Hepatocyte (in vitro differentiated cells): ENCODE measurements at regions not wholly inside any gene's neighbourhood (a gene's known extent, or its start where the extent isn't known, plus 50 kb on each side); places are given as distances from the start of the nearest gene placed in this dataset.
"Not testable (repeated sequence)": the region's sequence is repeated elsewhere in the genome, so short reads cannot be mapped to it uniquely, and the experiment has no call there.

Experiments used
- DNase-seq: peaks from one replicate; pipeline ENCODE4 v3.0.0-alpha.2; 2016; ENCODE audit warnings: low spot score
- H2AFZ ChIP-seq: fragments of 200-600 bp; sonication (generic); 2 replicates; pipeline ENCODE4 v1.6.0; 2016; ENCODE audit warnings: antibody characterized with exemption, mild to moderate bottlenecking
- H3K27ac ChIP-seq: fragments of 200-600 bp; sonication (generic); 2 replicates; pipeline ENCODE4 v1.5.1; 2016; ENCODE audit warnings: mild to moderate bottlenecking
- H3K27me3 ChIP-seq: fragments of 200-600 bp; sonication (generic); 2 replicates; pipeline ENCODE4 v1.6.1; 2016
- H3K36me3 ChIP-seq: fragments of 200-600 bp; sonication (generic); replicated peaks from 2 replicates; pipeline ENCODE4 v1.5.1; 2016; ENCODE audit warnings: low read depth; ENCODE audit not compliant: insufficient read depth
- H3K4me1 ChIP-seq: fragments of 200-600 bp; sonication (generic); 2 replicates; pipeline ENCODE4 v1.5.1; 2016; ENCODE audit warnings: mild to moderate bottlenecking, moderate library complexity; ENCODE audit not compliant: insufficient read depth
- H3K4me2 ChIP-seq: fragments of 200-600 bp; sonication (generic); 2 replicates; pipeline ENCODE4 v1.6.0; 2016
- H3K4me3 ChIP-seq: fragments of 200-600 bp; sonication (generic); 2 replicates; pipeline ENCODE4 v1.5.1; 2016; ENCODE audit warnings: mild to moderate bottlenecking
- H3K79me2 ChIP-seq: fragments of 200-600 bp; sonication (generic); 2 replicates; pipeline ENCODE4 v1.6.0; 2017; ENCODE audit warnings: mild to moderate bottlenecking
- H3K9me2 ChIP-seq: fragments of 200-600 bp; sonication (generic); replicated peaks from 2 replicates; pipeline ENCODE4 v1.6.0; 2017; ENCODE audit warnings: mild to moderate bottlenecking; ENCODE audit not compliant: insufficient read depth
- H3K9me3 ChIP-seq: fragments of 200-600 bp; sonication (generic); 2 replicates; pipeline ENCODE4 v1.5.1; 2016; ENCODE audit warnings: low read depth, mild to moderate bottlenecking
- H4K20me1 ChIP-seq: fragments of 200-600 bp; sonication (generic); 2 replicates; pipeline ENCODE4 v1.6.0; 2016; ENCODE audit warnings: mild to moderate bottlenecking; ENCODE audit not compliant: insufficient read depth, poor library complexity, severe bottlenecking
- EZH2 ChIP-seq: fragments of 200-600 bp; sonication (generic); IDR thresholded peaks from 2 replicates; pipeline ENCODE4 v1.6.1; 2016; ENCODE audit warnings: antibody characterized with exemption, mild to moderate bottlenecking, borderline replicate concordance
- EZH2phosphoT487 ChIP-seq: fragments of 200-600 bp; sonication (generic); IDR thresholded peaks from one replicate; pipeline ENCODE4 v1.6.1; 2018; ENCODE audit warnings: antibody characterized with exemption, mild to moderate bottlenecking, low read depth, moderate library complexity; ENCODE audit not compliant: unreplicated experiment, severe bottlenecking
- WGBS: methylation state at CpG from one replicate; pipeline ENCODE4 v1.1.6; 2016; ENCODE audit warnings: low lambda C conversion rate; ENCODE audit errors: missing lambda C conversion rate; 5-methylcytosine and 5-hydroxymethylcytosine counted together
- TF ChIP-seq, protein P1 (sequence below): fragments of 200-600 bp; sonication (generic); IDR thresholded peaks from 2 replicates; pipeline ENCODE4 v1.5.1; 2016; ENCODE audit warnings: antibody characterized with exemption, mild to moderate bottlenecking; ENCODE audit not compliant: poor library complexity

GRCh38 chr17:52885882-52886281 lies 727.4 kb upstream of the CA10 start:
- Histone ChIP-seq H3K79me2 (no peaks in the 10 kb centered on the region), H3K4me2 (no peak overlapping the region), H3K27ac (no peak overlapping the region), H3K4me3 (no peak overlapping the region), H3K27me3 (no peaks in the 10 kb centered on the region), H3K4me1 (no peaks in the 10 kb centered on the region), H3K9me2 (no peaks in the 10 kb centered on the region), H3K36me3 (no peaks in the 10 kb centered on the region), H2AFZ (no peak overlapping the region), H4K20me1 (no peaks in the 10 kb centered on the region), H3K9me3 (no peaks in the 10 kb centered on the region)
- TF ChIP-seq EZH2 (no peak), EZH2phosphoT487 (no peak)
- TF ChIP-seq, protein P1, sequence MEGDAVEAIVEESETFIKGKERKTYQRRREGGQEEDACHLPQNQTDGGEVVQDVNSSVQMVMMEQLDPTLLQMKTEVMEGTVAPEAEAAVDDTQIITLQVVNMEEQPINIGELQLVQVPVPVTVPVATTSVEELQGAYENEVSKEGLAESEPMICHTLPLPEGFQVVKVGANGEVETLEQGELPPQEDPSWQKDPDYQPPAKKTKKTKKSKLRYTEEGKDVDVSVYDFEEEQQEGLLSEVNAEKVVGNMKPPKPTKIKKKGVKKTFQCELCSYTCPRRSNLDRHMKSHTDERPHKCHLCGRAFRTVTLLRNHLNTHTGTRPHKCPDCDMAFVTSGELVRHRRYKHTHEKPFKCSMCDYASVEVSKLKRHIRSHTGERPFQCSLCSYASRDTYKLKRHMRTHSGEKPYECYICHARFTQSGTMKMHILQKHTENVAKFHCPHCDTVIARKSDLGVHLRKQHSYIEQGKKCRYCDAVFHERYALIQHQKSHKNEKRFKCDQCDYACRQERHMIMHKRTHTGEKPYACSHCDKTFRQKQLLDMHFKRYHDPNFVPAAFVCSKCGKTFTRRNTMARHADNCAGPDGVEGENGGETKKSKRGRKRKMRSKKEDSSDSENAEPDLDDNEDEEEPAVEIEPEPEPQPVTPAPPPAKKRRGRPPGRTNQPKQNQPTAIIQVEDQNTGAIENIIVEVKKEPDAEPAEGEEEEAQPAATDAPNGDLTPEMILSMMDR, result no peak
- WGBS, result 37% methylated on average over 4 of the region's 4 CpGs
- no peak for DNase-seq

DNA sequence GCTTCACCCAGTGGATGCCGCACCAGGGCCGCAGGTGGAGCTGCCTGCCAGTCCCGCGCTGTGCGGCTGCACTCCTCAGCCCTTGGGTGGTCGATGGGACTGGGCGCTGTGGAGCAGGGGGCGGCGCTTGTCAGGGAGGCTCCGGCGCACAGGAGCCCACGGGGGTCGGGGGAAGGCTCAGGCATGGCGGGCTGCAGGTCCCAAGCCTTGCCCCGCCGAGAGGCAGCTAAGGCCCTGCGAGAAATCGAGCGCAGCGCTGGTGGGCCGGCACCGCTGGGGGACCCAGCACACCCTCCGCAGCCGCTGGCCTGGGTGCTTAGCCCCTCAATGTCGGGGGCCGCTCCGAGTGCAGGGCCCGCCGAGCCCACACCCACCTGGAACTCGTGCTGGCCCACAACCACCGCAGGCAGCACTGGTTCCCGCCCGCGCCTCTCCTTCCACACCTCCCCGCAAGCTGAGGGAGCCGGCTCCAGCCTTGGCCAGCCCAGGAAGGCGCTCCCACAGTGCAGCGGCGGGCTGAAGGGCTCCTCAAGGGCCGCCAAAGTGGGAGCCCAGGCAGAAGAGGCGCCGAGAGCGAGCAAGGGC lies 725.5 kb upstream of the CA10 start:
- H3K27me3 ChIP-seq, H3K9me2 ChIP-seq, H3K27ac ChIP-seq, H3K36me3 ChIP-seq, H3K9me3 ChIP-seq, H2AFZ ChIP-seq, H3K4me3 ChIP-seq, H4K20me1 ChIP-seq, H3K79me2 ChIP-seq, H3K4me1 ChIP-seq, DNase-seq, H3K4me2 ChIP-seq: not testable (repeated sequence)
- WGBS, result 96% methylated on average over 33 of the region's 43 CpGs

DNA sequence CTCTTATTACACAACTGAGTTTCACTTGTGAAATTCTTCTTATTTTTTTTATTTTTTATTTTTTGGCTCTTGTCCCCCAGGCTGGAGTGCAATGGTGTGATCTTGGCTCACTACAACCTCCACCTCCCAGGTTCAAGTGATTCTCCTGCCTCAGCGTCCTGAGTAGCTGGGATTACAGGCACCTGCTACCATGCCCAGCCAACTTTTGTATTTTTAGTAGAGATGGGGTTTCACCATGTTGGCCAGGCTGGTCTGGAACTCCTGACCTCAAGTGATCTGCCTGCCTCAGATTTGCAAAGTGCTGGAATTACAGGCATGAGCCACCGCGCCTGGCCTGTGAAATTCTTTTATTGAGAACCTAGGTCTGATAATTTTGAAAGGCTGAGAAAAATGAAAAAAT lies 688.3 kb upstream of the CA10 start:
- not testable (repeated sequence) for H4K20me1 ChIP-seq, H3K4me3 ChIP-seq, H3K9me3 ChIP-seq, H3K9me2 ChIP-seq, H3K27me3 ChIP-seq, H3K4me1 ChIP-seq, H3K36me3 ChIP-seq, H3K4me2 ChIP-seq, H2AFZ ChIP-seq, DNase-seq, H3K79me2 ChIP-seq, H3K27ac ChIP-seq
- 96% methylated on average over 3 of the region's 3 CpGs for WGBS

GRCh38 chr17:52841971-52842370 lies 683.5 kb upstream of the CA10 start:
- Histone ChIP-seq H3K79me2 (no peaks in the 10 kb centered on the region), H3K4me1 (no peaks in the 10 kb centered on the region), H3K9me3 (no peaks in the 10 kb centered on the region), H3K27me3 (no peaks in the 10 kb centered on the region), H3K4me2 (no peak overlapping the region), H2AFZ (no peak overlapping the region), H4K20me1 (no peaks in the 10 kb centered on the region), H3K36me3 (no peaks in the 10 kb centered on the region), H3K27ac (no peak overlapping the region), H3K4me3 (no peak overlapping the region), H3K9me2 (no peaks in the 10 kb centered on the region)
- no peak for TF ChIP-seq EZH2phosphoT487
- TF ChIP-seq EZH2, result no peak
- TF ChIP-seq, protein P1, result no peak
- WGBS, result 95% methylated on average over 12 of the region's 12 CpGs
- DNase-seq, result no peak

GRCh38 chr17:52837492-52837891 lies 679.0 kb upstream of the CA10 start:
- H3K4me3 ChIP-seq, result no peak overlapping the region
- no peak overlapping the region for H2AFZ ChIP-seq
- no peak overlapping the region for H3K27ac ChIP-seq
- WGBS, result 84% methylated on average over 3 of the region's 3 CpGs
- H3K9me3 ChIP-seq, result no peaks in the 10 kb centered on the region
- no peaks in the 10 kb centered on the region for H3K9me2 ChIP-seq
- H3K27me3 ChIP-seq, result no peaks in the 10 kb centered on the region
- H4K20me1 ChIP-seq, result no peaks in the 10 kb centered on the region
- DNase-seq, result no peak
- H3K36me3 ChIP-seq, result no peaks in the 10 kb centered on the region
- TF ChIP-seq EZH2phosphoT487 (no peak), EZH2 (no peak)
- TF ChIP-seq, protein P1, result no peak
- H3K4me2 ChIP-seq, result no peak overlapping the region
- H3K79me2 ChIP-seq, result no peaks in the 10 kb centered on the region
- H3K4me1 ChIP-seq, result no peaks in the 10 kb centered on the region
